ENCODE measurements at regions not wholly inside any gene's neighbourhood (a gene's known extent, or its start where the extent isn't known, plus 50 kb on each side); places are given as distances from the start of the nearest gene placed in this dataset.

DNA sequence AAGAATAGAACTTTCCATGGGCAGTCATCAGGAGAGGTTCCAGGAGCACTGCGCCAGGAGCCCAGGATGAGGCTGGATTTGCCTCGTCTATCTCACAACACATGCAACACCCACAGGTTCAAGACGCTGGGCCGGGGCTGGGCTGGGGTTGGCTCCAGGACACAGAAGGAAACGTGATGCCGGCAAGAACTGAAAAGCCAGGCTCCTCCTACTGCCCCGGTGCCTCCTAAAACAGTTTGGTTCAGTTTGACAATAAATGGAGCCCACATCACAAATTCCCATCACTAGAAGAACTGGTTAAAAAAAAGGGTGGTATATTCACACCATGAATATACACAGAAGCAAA, 75.9 kb downstream of the INHBB start:
- CTCF ChIA-PET = interaction anchor here (0.8 kb wide), 1 partner anchor 18 kb away, joined by 3 read pairs; no protein-coding TSS in a partner anchor
- H3K4me1 Mint-ChIP-seq (ENCODE audit: low read depth, unreplicated experiment) = no peaks in the 10 kb centered on the region

DNA sequence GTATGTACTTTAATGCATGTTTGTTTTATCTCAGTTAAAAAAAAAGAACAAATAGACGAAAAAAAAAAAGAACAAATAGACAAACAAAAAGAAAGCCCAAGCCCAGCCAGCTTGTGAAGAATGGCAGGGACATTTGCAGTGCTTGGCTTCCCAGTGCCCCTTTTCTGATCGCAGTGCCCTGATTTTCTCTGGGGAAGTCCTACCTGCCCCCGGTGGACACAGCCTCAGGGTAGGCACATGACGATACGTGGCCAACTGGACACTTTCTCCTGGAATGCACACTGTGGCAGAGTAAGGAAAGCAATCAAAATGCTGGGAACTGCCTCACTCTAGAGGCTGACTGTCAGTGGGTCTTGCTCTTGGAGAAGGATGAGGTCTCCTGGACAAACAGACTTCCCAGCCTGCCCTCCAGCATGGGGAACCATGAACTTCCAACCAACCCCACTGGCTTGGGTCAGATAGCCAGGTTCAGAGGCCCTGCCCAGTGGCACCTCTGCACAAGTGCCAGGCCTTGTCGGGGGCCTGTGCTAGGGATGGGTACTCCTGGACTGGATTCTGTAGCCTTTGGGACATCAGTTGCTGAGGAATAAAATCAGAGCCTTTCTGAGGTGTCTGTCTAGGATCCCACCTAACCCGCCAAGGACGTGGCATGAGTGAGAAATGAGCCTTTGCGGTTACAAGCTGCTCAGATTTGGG, 76.7 kb downstream of the INHBB start:
- intact Hi-C loops (cut with micrococcal nuclease; ENCODE audit: unreplicated experiment) = no loop called here
- no peaks in the 10 kb centered on the region for H3K9me3 Mint-ChIP-seq (ENCODE audit: low read depth, unreplicated experiment)
- DNase-seq = no peak
- CTCF ChIA-PET = no interaction called here
- H3K4me3 Mint-ChIP-seq (ENCODE audit: low read depth, unreplicated experiment) = no peak overlapping the region
- H3K36me3 Mint-ChIP-seq (ENCODE audit: insufficient read depth, unreplicated experiment) = no peaks in the 10 kb centered on the region
- H3K27ac Mint-ChIP-seq (ENCODE audit: unreplicated experiment) = no peak overlapping the region
- TF ChIP-seq, protein P1, sequence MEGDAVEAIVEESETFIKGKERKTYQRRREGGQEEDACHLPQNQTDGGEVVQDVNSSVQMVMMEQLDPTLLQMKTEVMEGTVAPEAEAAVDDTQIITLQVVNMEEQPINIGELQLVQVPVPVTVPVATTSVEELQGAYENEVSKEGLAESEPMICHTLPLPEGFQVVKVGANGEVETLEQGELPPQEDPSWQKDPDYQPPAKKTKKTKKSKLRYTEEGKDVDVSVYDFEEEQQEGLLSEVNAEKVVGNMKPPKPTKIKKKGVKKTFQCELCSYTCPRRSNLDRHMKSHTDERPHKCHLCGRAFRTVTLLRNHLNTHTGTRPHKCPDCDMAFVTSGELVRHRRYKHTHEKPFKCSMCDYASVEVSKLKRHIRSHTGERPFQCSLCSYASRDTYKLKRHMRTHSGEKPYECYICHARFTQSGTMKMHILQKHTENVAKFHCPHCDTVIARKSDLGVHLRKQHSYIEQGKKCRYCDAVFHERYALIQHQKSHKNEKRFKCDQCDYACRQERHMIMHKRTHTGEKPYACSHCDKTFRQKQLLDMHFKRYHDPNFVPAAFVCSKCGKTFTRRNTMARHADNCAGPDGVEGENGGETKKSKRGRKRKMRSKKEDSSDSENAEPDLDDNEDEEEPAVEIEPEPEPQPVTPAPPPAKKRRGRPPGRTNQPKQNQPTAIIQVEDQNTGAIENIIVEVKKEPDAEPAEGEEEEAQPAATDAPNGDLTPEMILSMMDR (IDR thresholded peaks at IDR 0.05; ENCODE audit: unreplicated experiment) = no peak
- H3K4me1 Mint-ChIP-seq (ENCODE audit: low read depth, unreplicated experiment) = no peaks in the 10 kb centered on the region
- BruUV-seq (replicated peaks) = no TSS peak
- H3K27me3 Mint-ChIP-seq (ENCODE audit: unreplicated experiment) = peaks cover 98% of the 10 kb centered on the region

More for the DNA sequence above, 75.9 kb downstream of the INHBB start:
- TF ChIP-seq, protein P1 (IDR thresholded peaks at IDR 0.05; ENCODE audit: unreplicated experiment) = no peak
- Mint-ChIP-seq H3K27me3 (ENCODE audit: unreplicated experiment) (peaks cover 96% of the 10 kb centered on the region), H3K4me3 (ENCODE audit: low read depth, unreplicated experiment) (no peak overlapping the region), H3K9me3 (ENCODE audit: low read depth, unreplicated experiment) (no peaks in the 10 kb centered on the region), H3K27ac (ENCODE audit: unreplicated experiment) (no peak overlapping the region), H3K36me3 (ENCODE audit: insufficient read depth, unreplicated experiment) (no peaks in the 10 kb centered on the region)
- no TSS peak for BruUV-seq (replicated peaks)
- intact Hi-C loops (cut with micrococcal nuclease; ENCODE audit: unreplicated experiment) = no loop called here
- no peak for DNase-seq

DNA sequence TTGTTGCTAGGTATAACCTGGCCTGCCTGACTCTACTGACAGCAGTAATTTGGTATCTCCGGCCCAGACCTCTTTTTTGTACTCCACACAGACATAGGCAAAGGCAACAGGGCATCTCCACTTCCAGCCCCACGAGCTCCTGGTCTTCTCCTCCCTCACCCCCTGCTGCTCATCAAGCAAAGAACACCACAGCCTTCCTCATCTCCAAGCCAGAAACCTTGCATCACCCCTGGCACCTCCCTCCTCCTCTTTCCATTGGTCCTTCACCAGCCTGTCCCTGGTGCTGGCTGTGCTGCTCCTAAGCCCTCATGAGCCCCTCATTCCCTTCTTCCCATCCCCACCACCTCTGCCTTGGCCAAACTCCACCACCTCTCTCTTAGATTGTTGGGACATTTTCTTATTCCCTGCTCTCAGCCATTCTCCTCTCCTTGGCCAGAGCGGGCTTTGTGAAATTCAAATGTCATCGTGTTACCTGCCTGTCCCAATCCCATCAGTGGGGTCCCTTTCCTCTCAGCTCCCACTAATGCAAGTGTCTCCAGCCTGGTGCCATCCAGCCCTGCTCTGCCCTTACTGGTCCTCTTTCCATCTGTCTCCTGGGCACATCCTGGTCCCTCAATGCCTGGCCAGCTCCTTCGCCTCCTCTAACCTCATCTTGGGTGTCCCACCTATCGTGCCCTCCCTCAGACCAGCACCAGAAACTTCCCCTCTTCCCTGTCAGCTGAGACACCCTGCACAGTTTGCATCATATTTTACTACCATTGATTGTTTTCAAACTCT, 77.4 kb downstream of the INHBB start:
- CTCF ChIA-PET = interaction anchor here (0.6 kb wide), 1 partner anchor 268 kb away, joined by 3 read pairs; no protein-coding TSS in a partner anchor
- TF ChIP-seq, protein P1 (IDR thresholded peaks at IDR 0.05; ENCODE audit: unreplicated experiment) = no peak
- no peaks in the 10 kb centered on the region for H3K36me3 Mint-ChIP-seq (ENCODE audit: insufficient read depth, unreplicated experiment)
- intact Hi-C loops (cut with micrococcal nuclease; ENCODE audit: unreplicated experiment) = no loop called here
- H3K27ac Mint-ChIP-seq (ENCODE audit: unreplicated experiment) = no peak overlapping the region
- no TSS peak for BruUV-seq (replicated peaks)
- H3K27me3 Mint-ChIP-seq (ENCODE audit: unreplicated experiment) = peaks cover 98% of the 10 kb centered on the region
- no peaks in the 10 kb centered on the region for H3K4me1 Mint-ChIP-seq (ENCODE audit: low read depth, unreplicated experiment)
- no peaks in the 10 kb centered on the region for H3K9me3 Mint-ChIP-seq (ENCODE audit: low read depth, unreplicated experiment)
- H3K4me3 Mint-ChIP-seq (ENCODE audit: low read depth, unreplicated experiment) = no peak overlapping the region
- DNase-seq = no peak

DNA sequence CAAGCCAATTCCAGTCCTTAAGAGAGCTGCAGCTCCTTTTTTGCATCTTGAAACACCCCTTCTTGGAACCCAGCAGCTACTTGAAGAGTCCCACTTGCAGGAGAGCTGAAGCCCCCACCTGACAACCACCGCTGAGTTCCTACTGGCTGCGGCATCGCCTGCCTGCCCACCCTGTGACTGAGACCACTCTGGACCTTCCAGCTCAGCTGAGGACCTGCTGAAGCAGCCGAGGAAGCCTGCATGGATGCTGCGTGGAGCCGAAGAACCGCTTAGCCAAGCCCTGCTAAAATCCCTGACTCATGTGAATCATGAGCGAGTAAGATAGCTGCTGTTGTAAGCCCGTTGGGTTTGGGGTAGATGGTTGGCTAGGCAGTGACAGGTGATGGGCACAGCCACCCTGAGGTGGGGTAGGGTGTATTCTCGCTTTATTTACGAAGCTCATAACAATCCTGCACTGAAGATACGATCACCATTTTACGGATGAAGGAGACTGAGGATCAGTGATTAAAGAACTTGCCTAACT, 78.4 kb downstream of the INHBB start:
- CTCF ChIA-PET = no interaction called here
- no TSS peak for BruUV-seq (replicated peaks)
- no peak overlapping the region for H3K27ac Mint-ChIP-seq (ENCODE audit: unreplicated experiment)
- intact Hi-C loops (cut with micrococcal nuclease; ENCODE audit: unreplicated experiment) = no loop called here
- H3K36me3 Mint-ChIP-seq (ENCODE audit: insufficient read depth, unreplicated experiment) = no peaks in the 10 kb centered on the region
- H3K9me3 Mint-ChIP-seq (ENCODE audit: low read depth, unreplicated experiment) = no peaks in the 10 kb centered on the region
- no peak overlapping the region for H3K4me3 Mint-ChIP-seq (ENCODE audit: low read depth, unreplicated experiment)
- TF ChIP-seq, protein P1 (IDR thresholded peaks at IDR 0.05; ENCODE audit: unreplicated experiment) = no peak
- no peak for DNase-seq
- H3K27me3 Mint-ChIP-seq (ENCODE audit: unreplicated experiment) = peaks cover 92% of the 10 kb centered on the region
- H3K4me1 Mint-ChIP-seq (ENCODE audit: low read depth, unreplicated experiment) = no peaks in the 10 kb centered on the region

All from Calu3 (cell line).